ENCODE measurements at regions not wholly inside any gene's neighbourhood (a gene's known extent, or its start where the extent isn't known, plus 50 kb on each side); places are given as distances from the start of the nearest gene placed in this dataset.

DNA sequence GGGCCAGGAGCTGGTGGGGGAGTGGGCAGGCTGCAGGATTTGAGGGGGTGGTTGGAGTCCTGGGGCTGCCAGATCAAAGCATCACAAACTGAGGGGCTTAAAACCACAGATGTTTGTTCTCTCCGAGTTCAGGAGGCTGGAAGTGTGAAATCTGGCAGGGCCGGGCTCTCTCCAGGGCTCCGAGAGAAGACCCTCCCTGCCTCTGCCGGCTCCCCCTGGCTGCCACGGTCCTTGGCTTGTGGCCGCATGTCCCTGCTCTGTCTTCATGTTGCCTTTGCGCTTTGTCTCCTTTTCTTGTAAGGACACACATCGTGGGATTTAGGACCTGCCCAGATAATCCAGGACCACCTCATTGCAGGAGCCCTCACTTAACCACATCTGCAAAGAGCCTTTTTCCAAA, 139.8 kb upstream of the GSE1 start:
- no peak for DNase-seq (ENCODE audit: low read depth, low spot score)
- in situ Hi-C loops (cut with HindIII; ENCODE audit: low sequenced_read_pairs): no loop called here
- H3K4me3 ChIP-seq (ENCODE audit: low read depth, low read length): no peak overlapping the region
- TF ChIP-seq, protein P1, sequence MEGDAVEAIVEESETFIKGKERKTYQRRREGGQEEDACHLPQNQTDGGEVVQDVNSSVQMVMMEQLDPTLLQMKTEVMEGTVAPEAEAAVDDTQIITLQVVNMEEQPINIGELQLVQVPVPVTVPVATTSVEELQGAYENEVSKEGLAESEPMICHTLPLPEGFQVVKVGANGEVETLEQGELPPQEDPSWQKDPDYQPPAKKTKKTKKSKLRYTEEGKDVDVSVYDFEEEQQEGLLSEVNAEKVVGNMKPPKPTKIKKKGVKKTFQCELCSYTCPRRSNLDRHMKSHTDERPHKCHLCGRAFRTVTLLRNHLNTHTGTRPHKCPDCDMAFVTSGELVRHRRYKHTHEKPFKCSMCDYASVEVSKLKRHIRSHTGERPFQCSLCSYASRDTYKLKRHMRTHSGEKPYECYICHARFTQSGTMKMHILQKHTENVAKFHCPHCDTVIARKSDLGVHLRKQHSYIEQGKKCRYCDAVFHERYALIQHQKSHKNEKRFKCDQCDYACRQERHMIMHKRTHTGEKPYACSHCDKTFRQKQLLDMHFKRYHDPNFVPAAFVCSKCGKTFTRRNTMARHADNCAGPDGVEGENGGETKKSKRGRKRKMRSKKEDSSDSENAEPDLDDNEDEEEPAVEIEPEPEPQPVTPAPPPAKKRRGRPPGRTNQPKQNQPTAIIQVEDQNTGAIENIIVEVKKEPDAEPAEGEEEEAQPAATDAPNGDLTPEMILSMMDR (IDR thresholded peaks at IDR 0.05; ENCODE audit: low read depth, low read length): no peak

DNA sequence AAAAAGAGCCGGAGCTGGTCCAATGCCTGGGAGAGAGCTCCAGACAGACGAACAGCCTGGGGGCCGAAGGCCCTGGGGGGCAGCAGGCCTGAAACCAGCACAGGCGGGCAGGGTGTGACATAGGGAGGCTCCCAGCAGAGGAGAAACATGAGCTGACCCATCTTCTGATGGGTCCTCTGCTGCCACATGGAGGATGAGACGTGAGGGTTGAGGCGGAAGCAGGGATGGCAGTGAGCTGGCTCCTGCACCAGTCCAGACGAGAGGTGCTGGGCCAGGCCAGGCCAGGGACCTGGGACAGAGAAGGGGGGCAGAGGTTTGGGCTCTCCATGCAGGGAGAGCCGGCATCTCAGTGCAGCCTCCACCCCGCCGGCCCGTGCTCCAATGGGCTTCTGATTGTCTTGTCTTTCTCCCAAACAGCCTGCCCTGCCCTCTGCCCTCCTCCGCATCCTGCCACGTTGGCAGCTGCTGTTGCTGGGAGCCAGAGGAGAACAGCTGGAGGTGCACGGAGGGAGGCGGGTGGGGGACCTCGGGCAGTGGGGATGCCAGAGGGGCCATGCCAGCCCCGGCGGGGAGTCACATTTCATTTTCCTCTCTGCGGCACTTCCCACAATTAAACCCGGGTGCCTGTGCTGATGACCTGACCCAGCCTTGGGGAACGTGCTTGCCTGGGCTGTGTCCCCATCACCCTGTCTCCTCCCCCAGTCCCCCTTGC, 139.1 kb upstream of the GSE1 start:
- no peak overlapping the region for H3K4me3 ChIP-seq (ENCODE audit: low read depth, low read length)
- DNase-seq (ENCODE audit: low read depth, low spot score): no peak
- in situ Hi-C loops (cut with HindIII; ENCODE audit: low sequenced_read_pairs): no loop called here
- TF ChIP-seq, protein P1 (IDR thresholded peaks at IDR 0.05; ENCODE audit: low read depth, low read length): no peak

DNA sequence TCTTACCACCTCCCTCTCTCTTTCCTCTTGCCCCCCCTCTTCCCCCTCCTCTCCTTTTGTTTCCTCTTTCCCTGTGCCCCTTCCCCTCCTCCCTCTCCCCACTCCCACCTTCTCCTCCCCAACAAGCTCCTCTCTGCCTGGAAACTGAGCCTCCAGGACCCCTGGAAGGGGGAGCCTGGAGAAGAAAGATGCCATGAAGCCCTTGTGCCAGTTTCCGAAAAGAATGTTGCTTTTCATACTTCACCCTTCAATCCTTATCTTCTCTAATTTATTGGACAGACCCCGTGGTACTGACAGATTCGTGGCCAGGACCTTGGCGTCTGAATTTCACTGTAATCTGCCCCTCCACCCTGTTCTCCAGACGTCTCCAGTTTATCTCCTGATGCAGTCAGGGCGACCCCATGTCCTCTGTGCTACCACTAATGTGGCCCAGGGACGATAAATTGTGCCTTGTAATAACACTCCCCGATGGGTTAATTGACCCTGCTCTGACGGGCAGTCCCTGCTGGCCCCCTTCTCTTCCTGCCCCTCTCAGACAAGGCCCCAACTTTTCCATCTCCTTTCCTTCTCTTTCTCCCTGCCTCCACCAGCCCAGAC, 138.4 kb upstream of the GSE1 start:
- no peak overlapping the region for H3K4me3 ChIP-seq (ENCODE audit: low read depth, low read length)
- DNase-seq (ENCODE audit: low read depth, low spot score): no peak
- in situ Hi-C loops (cut with HindIII; ENCODE audit: low sequenced_read_pairs): no loop called here
- TF ChIP-seq, protein P1 (IDR thresholded peaks at IDR 0.05; ENCODE audit: low read depth, low read length): no peak

DNA sequence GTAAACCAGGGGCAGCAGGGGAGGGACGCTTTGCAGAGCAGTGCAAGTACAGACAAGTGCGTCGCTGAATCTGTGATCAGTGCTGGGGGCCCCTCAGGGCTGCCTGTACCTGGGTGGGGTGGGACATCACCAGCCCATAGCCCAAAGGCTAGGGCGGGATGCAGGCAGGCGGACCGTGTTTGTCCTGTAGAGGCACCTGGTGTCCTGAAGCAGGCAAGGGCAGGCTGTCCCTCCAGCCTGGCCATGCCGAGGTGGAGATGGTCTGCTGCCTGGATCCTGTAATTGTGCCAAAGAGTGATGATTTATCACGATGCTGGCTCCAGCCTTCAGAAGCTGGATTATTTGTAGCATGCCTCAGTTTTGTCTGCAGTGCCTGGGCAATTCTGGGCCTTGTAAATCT, 137.9 kb upstream of the GSE1 start:
- DNase-seq (ENCODE audit: low read depth, low spot score): no peak
- TF ChIP-seq, protein P1 (IDR thresholded peaks at IDR 0.05; ENCODE audit: low read depth, low read length): no peak
- in situ Hi-C loops (cut with HindIII; ENCODE audit: low sequenced_read_pairs): no loop called here
- no peak overlapping the region for H3K4me3 ChIP-seq (ENCODE audit: low read depth, low read length)

DNA sequence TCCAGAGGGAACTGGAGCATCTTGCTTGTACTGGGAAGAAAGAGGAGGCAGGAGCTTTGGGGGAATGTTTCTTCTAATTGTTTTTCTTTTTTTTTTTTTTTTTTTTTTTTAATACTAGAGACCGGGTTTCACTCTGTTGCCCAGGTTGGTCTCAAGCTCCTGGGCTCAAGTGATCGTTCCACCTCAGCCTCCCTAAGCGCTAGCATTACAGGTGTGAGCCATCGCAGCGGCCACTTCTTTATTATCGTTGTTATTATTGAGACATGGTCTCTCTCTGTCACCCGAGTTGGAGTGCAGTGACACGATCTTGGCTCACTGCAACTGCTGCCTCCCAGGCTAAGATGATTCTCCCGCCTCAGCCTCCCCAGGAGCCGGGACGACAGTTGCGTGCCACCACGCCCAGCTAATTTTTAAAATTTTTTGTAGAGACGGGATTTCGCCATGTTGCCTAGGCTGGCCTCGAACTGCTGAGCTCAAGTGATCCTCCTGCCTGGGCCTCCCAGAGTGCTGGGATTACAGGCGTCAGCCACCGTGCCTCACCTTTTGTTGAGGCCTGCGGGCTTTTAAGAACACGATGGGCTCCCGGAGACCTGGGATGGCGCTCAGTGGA, 137.3 kb upstream of the GSE1 start:
- in situ Hi-C loops (cut with HindIII; ENCODE audit: low sequenced_read_pairs): no loop called here
- TF ChIP-seq, protein P1 (IDR thresholded peaks at IDR 0.05; ENCODE audit: low read depth, low read length): no peak

DNA sequence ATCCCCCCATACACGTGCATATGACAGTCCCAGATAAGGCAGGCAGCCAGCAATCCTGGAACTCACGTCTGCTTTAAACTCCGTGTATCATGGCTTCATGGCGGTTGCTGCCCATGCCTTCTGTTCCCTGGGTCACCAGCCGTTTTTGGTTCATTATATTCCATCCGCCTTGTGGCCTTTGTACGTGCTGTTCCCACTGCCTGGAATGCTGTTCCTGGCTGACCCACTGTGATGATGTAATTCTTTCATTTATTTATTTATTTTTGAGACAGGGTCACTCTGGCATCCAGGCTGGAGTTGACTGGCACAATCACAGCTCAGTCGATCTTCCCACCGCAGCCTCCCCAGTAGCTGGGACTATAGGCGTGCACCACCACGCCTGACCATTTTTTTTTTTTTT, 136.7 kb upstream of the GSE1 start:
- in situ Hi-C loops (cut with HindIII; ENCODE audit: low sequenced_read_pairs): no loop called here
- no peak overlapping the region for H3K4me3 ChIP-seq (ENCODE audit: low read depth, low read length)
- TF ChIP-seq, protein P1 (IDR thresholded peaks at IDR 0.05; ENCODE audit: low read depth, low read length): no peak

More for the DNA sequence above, 137.3 kb upstream of the GSE1 start:
- H3K4me3 ChIP-seq (ENCODE audit: low read depth, low read length): no peak overlapping the region
- no peak for DNase-seq (ENCODE audit: low read depth, low spot score)

More for the DNA sequence above, 136.7 kb upstream of the GSE1 start:
- no peak for DNase-seq (ENCODE audit: low read depth, low spot score)

Data from astrocyte of the spinal cord (primary cell).